ENCODE measurements at regions not wholly inside any gene's neighbourhood (a gene's known extent, or its start where the extent isn't known, plus 50 kb on each side); places are given as distances from the start of the nearest gene placed in this dataset.

GRCh38 chr4:140239311-140239710 lies 85.3 kb upstream of the MAML3 start:
- TF ChIP-seq SP1 (CRISPR knock-in tag; conservative IDR thresholded peaks at IDR 0.05) (no peak), CTCF (IDR thresholded peaks at IDR 0.05) (no peak), E2F1 (CRISPR knock-in tag; IDR thresholded peaks at IDR 0.05) (no peak), ZNF263 (CRISPR knock-in tag; IDR thresholded peaks at IDR 0.05; ENCODE audit: low read depth) (no peak), E2F4 (CRISPR knock-in tag; IDR thresholded peaks at IDR 0.05; ENCODE audit: borderline replicate concordance, low read depth) (no peak), JAZF1 (CRISPR knock-in tag; IDR thresholded peaks at IDR 0.05) (no peak), MXD4 (CRISPR knock-in tag; IDR thresholded peaks at IDR 0.05; ENCODE audit: borderline replicate concordance) (no peak), KAT7 (CRISPR knock-in tag; IDR thresholded peaks at IDR 0.05; ENCODE audit: borderline replicate concordance) (no peak)

Measured in WTC11 (cell line).